Neural progenitor cell (in vitro differentiated cells): ENCODE measurements at regions not wholly inside any gene's neighbourhood (a gene's known extent, or its start where the extent isn't known, plus 50 kb on each side); places are given as distances from the start of the nearest gene placed in this dataset.

ENCODE experiments used
- DNase-seq: peaks from one replicate; pipeline ENCODE4 v3.0.0-alpha.2; 2016; ENCODE audit warnings: low spot score
- H2AFZ ChIP-seq: fragments of 200-600 bp; sonication (generic); replicated peaks from 2 replicates; pipeline ENCODE4 v1.6.1; 2016; ENCODE audit warnings: antibody characterized with exemption
- H3F3A ChIP-seq: fragments of 200-600 bp; sonication (generic); 2 replicates; pipeline ENCODE4 v1.6.1; 2016; ENCODE audit warnings: antibody characterized with exemption, low read depth
- H3K27ac ChIP-seq: fragments of 200-600 bp; sonication (generic); 2 replicates; pipeline ENCODE4 v1.5.1; 2016; ENCODE audit warnings: mild to moderate bottlenecking
- H3K27me3 ChIP-seq: fragments of 200-600 bp; sonication (generic); 2 replicates; pipeline ENCODE4 v1.6.1; 2016; ENCODE audit warnings: mild to moderate bottlenecking, moderate library complexity
- H3K36me3 ChIP-seq: fragments of 200-600 bp; sonication (generic); 2 replicates; pipeline ENCODE4 v1.5.1; 2016
- H3K4me1 ChIP-seq: fragments of 200-600 bp; sonication (generic); 2 replicates; pipeline ENCODE4 v1.6.1; 2016; ENCODE audit warnings: mixed run types
- H3K4me2 ChIP-seq: fragments of 200-600 bp; sonication (generic); 2 replicates; pipeline ENCODE4 v1.6.1; 2016
- H3K4me3 ChIP-seq: fragments of 200-600 bp; sonication (generic); 2 replicates; pipeline ENCODE4 v1.5.1; 2016
- H3K79me2 ChIP-seq: fragments of 200-600 bp; sonication (generic); 2 replicates; pipeline ENCODE4 v1.6.1; 2016; ENCODE audit warnings: low read depth
- H3K9ac ChIP-seq: fragments of 200-600 bp; sonication (generic); 2 replicates; pipeline ENCODE4 v1.6.1; 2016
- H3K9me3 ChIP-seq: fragments of 200-600 bp; sonication (generic); 2 replicates; pipeline ENCODE4 v1.5.1; 2016; ENCODE audit warnings: low read depth
- H4K20me1 ChIP-seq: fragments of 200-600 bp; sonication (generic); 2 replicates; pipeline ENCODE4 v1.6.1; 2016; ENCODE audit warnings: low read depth
- H3K27ac Mint-ChIP-seq: 3 replicates; pipeline ENCODE4 v1.8.0; 2021; ENCODE audit warnings: mixed read lengths
- H3K27me3 Mint-ChIP-seq: 2 replicates; pipeline ENCODE4 v1.8.0; 2022; ENCODE audit warnings: low read depth, mild to moderate bottlenecking, inconsistent platforms, moderate library complexity, mixed read lengths; ENCODE audit not compliant: insufficient read depth
- H3K36me3 Mint-ChIP-seq: 3 replicates; pipeline ENCODE4 v1.8.0; 2021; ENCODE audit warnings: mixed read lengths
- H3K4me1 Mint-ChIP-seq: 3 replicates; pipeline ENCODE4 v1.8.0; 2021; ENCODE audit warnings: mixed read lengths
- H3K4me3 Mint-ChIP-seq: 3 replicates; pipeline ENCODE4 v1.8.0; 2021; ENCODE audit warnings: mild to moderate bottlenecking, moderate library complexity, mixed read lengths
- H3K9me3 Mint-ChIP-seq: 3 replicates; pipeline ENCODE4 v1.8.0; 2020; ENCODE audit warnings: mixed read lengths
- EZH2 ChIP-seq: fragments of 200-600 bp; sonication (generic); IDR thresholded peaks from 2 replicates; pipeline ENCODE4 v1.6.1; 2017; ENCODE audit warnings: antibody characterized with exemption, mild to moderate bottlenecking, moderate library complexity
- EZH2phosphoT487 ChIP-seq: fragments of 200-600 bp; sonication (generic); IDR thresholded peaks from 2 replicates; pipeline ENCODE4 v1.6.1; 2017; ENCODE audit warnings: antibody characterized with exemption
- TF ChIP-seq, protein P1 (sequence below): fragments of 200-600 bp; sonication (generic); IDR thresholded peaks from 2 replicates; pipeline ENCODE4 v1.5.1; 2017; ENCODE audit warnings: antibody characterized with exemption, mild to moderate bottlenecking

GRCh38 chr11:112634551-112634950, 326.7 kb upstream of the NCAM1 start:
- Histone ChIP-seq H3K9ac (no peak overlapping the region), H2AFZ (peak overlapping the region; percentile 95), H4K20me1 (no peaks in the 10 kb centered on the region), H3K27me3 (no peaks in the 10 kb centered on the region), H3K79me2 (no peaks in the 10 kb centered on the region), H3K4me1 (peaks cover 11% of the 10 kb centered on the region), H3K4me3 (no peak overlapping the region), H3K9me3 (peaks cover 5% of the 10 kb centered on the region), H3K27ac (no peak overlapping the region), H3F3A (no peaks in the 10 kb centered on the region), H3K4me2 (peak overlapping the region; percentile 52), H3K36me3 (peaks cover 6% of the 10 kb centered on the region)
- Mint-ChIP-seq H3K4me3 (peak overlapping the region; percentile 22), H3K36me3 (no peaks in the 10 kb centered on the region), H3K4me1 (peaks cover 22% of the 10 kb centered on the region), H3K27ac (peak overlapping the region; percentile 53), H3K27me3 (no peaks in the 10 kb centered on the region), H3K9me3 (peaks cover 4% of the 10 kb centered on the region)
- DNase-seq = no peak
- TF ChIP-seq, protein P1, sequence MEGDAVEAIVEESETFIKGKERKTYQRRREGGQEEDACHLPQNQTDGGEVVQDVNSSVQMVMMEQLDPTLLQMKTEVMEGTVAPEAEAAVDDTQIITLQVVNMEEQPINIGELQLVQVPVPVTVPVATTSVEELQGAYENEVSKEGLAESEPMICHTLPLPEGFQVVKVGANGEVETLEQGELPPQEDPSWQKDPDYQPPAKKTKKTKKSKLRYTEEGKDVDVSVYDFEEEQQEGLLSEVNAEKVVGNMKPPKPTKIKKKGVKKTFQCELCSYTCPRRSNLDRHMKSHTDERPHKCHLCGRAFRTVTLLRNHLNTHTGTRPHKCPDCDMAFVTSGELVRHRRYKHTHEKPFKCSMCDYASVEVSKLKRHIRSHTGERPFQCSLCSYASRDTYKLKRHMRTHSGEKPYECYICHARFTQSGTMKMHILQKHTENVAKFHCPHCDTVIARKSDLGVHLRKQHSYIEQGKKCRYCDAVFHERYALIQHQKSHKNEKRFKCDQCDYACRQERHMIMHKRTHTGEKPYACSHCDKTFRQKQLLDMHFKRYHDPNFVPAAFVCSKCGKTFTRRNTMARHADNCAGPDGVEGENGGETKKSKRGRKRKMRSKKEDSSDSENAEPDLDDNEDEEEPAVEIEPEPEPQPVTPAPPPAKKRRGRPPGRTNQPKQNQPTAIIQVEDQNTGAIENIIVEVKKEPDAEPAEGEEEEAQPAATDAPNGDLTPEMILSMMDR = no peak
- TF ChIP-seq EZH2phosphoT487 = no peak
- TF ChIP-seq EZH2 = no peak

GRCh38 chr11:112634995-112635737, 326.1 kb upstream of the NCAM1 start:
- no peak overlapping the region for H3K4me3 ChIP-seq

DNA sequence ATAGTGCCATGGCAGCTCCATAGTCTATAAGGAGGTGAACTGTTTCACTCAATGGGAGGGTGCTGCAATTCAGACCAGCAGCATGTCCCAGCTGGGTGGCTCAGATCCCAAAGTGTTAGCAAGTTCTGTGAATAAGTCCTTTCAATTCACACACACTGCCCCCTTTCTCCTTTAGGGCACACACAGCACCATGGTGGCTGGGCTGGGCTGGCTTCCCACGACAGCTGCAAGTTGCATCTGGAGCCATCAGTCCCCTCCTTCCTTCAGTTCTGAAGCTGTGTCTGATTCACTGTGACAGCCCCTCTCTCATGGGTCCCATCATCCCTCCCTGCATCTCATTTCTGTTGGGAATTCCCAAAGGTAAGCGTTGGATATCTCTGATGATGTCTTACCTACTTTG, 324.1 kb upstream of the NCAM1 start:
- no peak for TF ChIP-seq EZH2phosphoT487
- TF ChIP-seq, protein P1 = no peak
- TF ChIP-seq EZH2 = no peak
- Histone ChIP-seq H3K36me3 (peaks cover 6% of the 10 kb centered on the region), H3K4me3 (no peak overlapping the region), H3K27me3 (no peaks in the 10 kb centered on the region), H3K9me3 (peaks cover 5% of the 10 kb centered on the region), H4K20me1 (no peaks in the 10 kb centered on the region), H3K27ac (no peak overlapping the region), H3F3A (no peaks in the 10 kb centered on the region), H3K4me1 (peaks cover 11% of the 10 kb centered on the region), H2AFZ (no peak overlapping the region), H3K4me2 (no peak overlapping the region), H3K9ac (no peak overlapping the region), H3K79me2 (no peaks in the 10 kb centered on the region)
- no peak for DNase-seq
- Mint-ChIP-seq H3K4me1 (peaks cover 22% of the 10 kb centered on the region), H3K4me3 (no peak overlapping the region), H3K9me3 (peaks cover 15% of the 10 kb centered on the region), H3K36me3 (no peaks in the 10 kb centered on the region), H3K27me3 (no peaks in the 10 kb centered on the region), H3K27ac (no peak overlapping the region)

More at GRCh38 chr11:112634995-112635737, 326.1 kb upstream of the NCAM1 start:
- H3K36me3 Mint-ChIP-seq = no peaks in the 10 kb centered on the region
- Histone ChIP-seq H3F3A (no peaks in the 10 kb centered on the region), H3K4me2 (peak overlapping the region; percentile 52), H3K9me3 (peaks cover 5% of the 10 kb centered on the region), H2AFZ (peak overlapping the region; percentile 95), H3K9ac (no peak overlapping the region), H3K79me2 (no peaks in the 10 kb centered on the region), H3K27ac (no peak overlapping the region), H4K20me1 (no peaks in the 10 kb centered on the region), H3K36me3 (peaks cover 6% of the 10 kb centered on the region), H3K4me1 (peaks cover 11% of the 10 kb centered on the region), H3K27me3 (no peaks in the 10 kb centered on the region)
- TF ChIP-seq EZH2 = no peak
- no peak for TF ChIP-seq EZH2phosphoT487
- TF ChIP-seq, protein P1 = no peak
- H3K4me3 Mint-ChIP-seq = peak overlapping the region; percentile 22
- peaks cover 7% of the 10 kb centered on the region for H3K9me3 Mint-ChIP-seq
- no peak for DNase-seq
- peaks cover 22% of the 10 kb centered on the region for H3K4me1 Mint-ChIP-seq
- H3K27me3 Mint-ChIP-seq = no peaks in the 10 kb centered on the region
- peak overlapping the region; percentile 53 for H3K27ac Mint-ChIP-seq
